ENCODE measurements at regions not wholly inside any gene's neighbourhood (a gene's known extent, or its start where the extent isn't known, plus 50 kb on each side); places are given as distances from the start of the nearest gene placed in this dataset.

DNA sequence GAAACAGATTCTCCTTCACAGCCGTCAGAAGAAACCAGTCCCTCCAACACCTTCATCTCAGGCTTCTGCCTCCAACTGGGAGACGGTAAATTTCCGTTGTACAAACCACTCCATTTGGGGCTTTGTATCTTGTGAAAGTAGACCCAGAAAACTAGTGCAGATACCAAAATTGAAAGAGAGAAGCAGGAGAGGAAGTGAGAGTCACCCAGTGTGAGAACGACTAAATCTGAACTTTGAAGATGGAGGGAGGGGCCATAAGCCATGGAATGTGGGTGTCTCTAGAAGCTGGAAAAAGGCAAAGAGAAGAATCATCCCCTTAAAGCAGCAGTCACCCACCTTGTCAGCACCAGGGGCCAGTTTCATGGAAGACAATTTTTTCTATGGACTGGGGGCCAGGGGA, 88.3 kb upstream of the LRATD1 start:
- H3K27me3 ChIP-seq (ENCODE audit: control insufficient read depth in 1 of 2, insufficient read depth in 2 of 2, low read length in 2 of 2): no peaks in the 10 kb centered on the region
- ChIA-PET CTCF (ENCODE audit: low intra/inter-chr PET ratio, low total read pairs) (no interaction called here), POLR2A (no interaction called here)
- H3K79me2 ChIP-seq (ENCODE audit: insufficient read depth, low read length): no peaks in the 10 kb centered on the region
- no peaks in the 10 kb centered on the region for H3K36me3 ChIP-seq (replicated peaks in 1 of 2; ENCODE audit: control insufficient read depth in 1 of 2, insufficient read depth in 2 of 2, low read length in 2 of 2)
- BruUV-seq (replicated peaks): no TSS peak
- intact Hi-C loops (cut with micrococcal nuclease; ENCODE audit: unreplicated experiment) (no loop called here), in situ Hi-C loops (cut with HindIII; ENCODE audit: extremely low pct_ligation_motif_present, low pct_unique_long_range_greater_than_20kb) (no loop called here)
- no peak overlapping the region for H3K27ac ChIP-seq (ENCODE audit: extremely low read length, insufficient read depth, low read length)
- no peak overlapping the region for H3K4me3 ChIP-seq (replicated peaks in 1 of 3; ENCODE audit: insufficient read depth in 1 of 3, low read depth in 2 of 3, low read length in 3 of 3)
- FAIRE-seq (no peak), DNase-seq (ENCODE audit: low spot score) (no peak), ATAC-seq (no peak)
- H3K9ac ChIP-seq (ENCODE audit: insufficient read depth, low read depth, low read length): no peak overlapping the region
- TF ChIP-seq ZNF510 (CRISPR knock-in tag; IDR thresholded peaks at IDR 0.05; ENCODE audit: low read depth) (no peak), ZNF263 (CRISPR knock-in tag; IDR thresholded peaks at IDR 0.05) (no peak), HIVEP1 (CRISPR knock-in tag; IDR thresholded peaks at IDR 0.05) (no peak), GATAD2A (CRISPR knock-in tag; IDR thresholded peaks at IDR 0.05) (no peak), ZNF775 (CRISPR knock-in tag; IDR thresholded peaks at IDR 0.05; ENCODE audit: borderline replicate concordance) (no peak), ZC3H13 (CRISPR knock-in tag; IDR thresholded peaks at IDR 0.05) (no peak), ZNF343 (CRISPR knock-in tag; IDR thresholded peaks at IDR 0.05) (no peak), SALL2 (CRISPR knock-in tag; IDR thresholded peaks at IDR 0.05) (no peak), SIN3B (IDR thresholded peaks at IDR 0.05; ENCODE audit: low read length) (no peak), ZNF331 (CRISPR knock-in tag; IDR thresholded peaks at IDR 0.05) (no peak), ZNF577 (CRISPR knock-in tag; IDR thresholded peaks at IDR 0.05; ENCODE audit: borderline replicate concordance, low read depth) (no peak), ZFP41 (CRISPR knock-in tag; IDR thresholded peaks at IDR 0.05; ENCODE audit: borderline replicate concordance) (no peak)
- TF ChIP-seq, protein P1, sequence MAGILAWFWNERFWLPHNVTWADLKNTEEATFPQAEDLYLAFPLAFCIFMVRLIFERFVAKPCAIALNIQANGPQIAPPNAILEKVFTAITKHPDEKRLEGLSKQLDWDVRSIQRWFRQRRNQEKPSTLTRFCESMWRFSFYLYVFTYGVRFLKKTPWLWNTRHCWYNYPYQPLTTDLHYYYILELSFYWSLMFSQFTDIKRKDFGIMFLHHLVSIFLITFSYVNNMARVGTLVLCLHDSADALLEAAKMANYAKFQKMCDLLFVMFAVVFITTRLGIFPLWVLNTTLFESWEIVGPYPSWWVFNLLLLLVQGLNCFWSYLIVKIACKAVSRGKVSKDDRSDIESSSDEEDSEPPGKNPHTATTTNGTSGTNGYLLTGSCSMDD (CRISPR knock-in tag; IDR thresholded peaks at IDR 0.05): no peak
- TF ChIP-seq, protein P2, sequence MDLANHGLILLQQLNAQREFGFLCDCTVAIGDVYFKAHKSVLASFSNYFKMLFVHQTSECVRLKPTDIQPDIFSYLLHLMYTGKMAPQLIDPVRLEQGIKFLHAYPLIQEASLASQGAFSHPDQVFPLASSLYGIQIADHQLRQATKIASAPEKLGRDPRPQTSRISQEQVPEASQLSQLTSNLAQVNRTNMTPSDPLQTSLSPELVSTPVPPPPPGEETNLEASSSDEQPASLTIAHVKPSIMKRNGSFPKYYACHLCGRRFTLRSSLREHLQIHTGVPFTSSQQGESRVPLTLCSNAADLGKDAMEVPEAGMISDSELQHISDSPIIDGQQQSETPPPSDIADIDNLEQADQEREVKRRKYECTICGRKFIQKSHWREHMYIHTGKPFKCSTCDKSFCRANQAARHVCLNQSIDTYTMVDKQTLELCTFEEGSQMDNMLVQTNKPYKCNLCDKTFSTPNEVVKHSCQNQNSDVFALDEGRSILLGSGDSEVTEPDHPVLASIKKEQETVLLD (CRISPR knock-in tag; IDR thresholded peaks at IDR 0.05; ENCODE audit: low read depth): no peak
- TF ChIP-seq, protein P3, sequence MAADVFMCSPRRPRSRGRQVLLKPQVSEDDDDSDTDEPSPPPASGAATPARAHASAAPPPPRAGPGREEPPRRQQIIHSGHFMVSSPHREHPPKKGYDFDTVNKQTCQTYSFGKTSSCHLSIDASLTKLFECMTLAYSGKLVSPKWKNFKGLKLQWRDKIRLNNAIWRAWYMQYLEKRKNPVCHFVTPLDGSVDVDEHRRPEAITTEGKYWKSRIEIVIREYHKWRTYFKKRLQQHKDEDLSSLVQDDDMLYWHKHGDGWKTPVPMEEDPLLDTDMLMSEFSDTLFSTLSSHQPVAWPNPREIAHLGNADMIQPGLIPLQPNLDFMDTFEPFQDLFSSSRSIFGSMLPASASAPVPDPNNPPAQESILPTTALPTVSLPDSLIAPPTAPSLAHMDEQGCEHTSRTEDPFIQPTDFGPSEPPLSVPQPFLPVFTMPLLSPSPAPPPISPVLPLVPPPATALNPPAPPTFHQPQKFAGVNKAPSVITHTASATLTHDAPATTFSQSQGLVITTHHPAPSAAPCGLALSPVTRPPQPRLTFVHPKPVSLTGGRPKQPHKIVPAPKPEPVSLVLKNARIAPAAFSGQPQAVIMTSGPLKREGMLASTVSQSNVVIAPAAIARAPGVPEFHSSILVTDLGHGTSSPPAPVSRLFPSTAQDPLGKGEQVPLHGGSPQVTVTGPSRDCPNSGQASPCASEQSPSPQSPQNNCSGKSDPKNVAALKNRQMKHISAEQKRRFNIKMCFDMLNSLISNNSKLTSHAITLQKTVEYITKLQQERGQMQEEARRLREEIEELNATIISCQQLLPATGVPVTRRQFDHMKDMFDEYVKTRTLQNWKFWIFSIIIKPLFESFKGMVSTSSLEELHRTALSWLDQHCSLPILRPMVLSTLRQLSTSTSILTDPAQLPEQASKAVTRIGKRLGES (CRISPR knock-in tag; IDR thresholded peaks at IDR 0.05; ENCODE audit: borderline replicate concordance): no peak
- H3K4me2 ChIP-seq (ENCODE audit: low read depth, low read length): no peak overlapping the region
- H4K20me1 ChIP-seq (ENCODE audit: insufficient read depth, low read length): no peaks in the 10 kb centered on the region
- 1% methylated on average over 4 of the region's 4 CpGs for WGBS (ENCODE audit: low lambda C conversion rate)
- no peaks in the 10 kb centered on the region for H3K4me1 ChIP-seq (ENCODE audit: insufficient read depth, low read length)
- no peak overlapping the region for H2AFZ ChIP-seq (ENCODE audit: low read length)
- H3K9me3 ChIP-seq (ENCODE audit: low read length): 0 out of 2 replicates have a peak, but pooled peaks cover 4% of the 10 kb centered on the region

Data from HepG2 (cell line).